WTC11 (cell line): ENCODE measurements at regions not wholly inside any gene's neighbourhood (a gene's known extent, or its start where the extent isn't known, plus 50 kb on each side); places are given as distances from the start of the nearest gene placed in this dataset.

Experiments
- ATF1 ChIP-seq: sonication (generic); formaldehyde crosslinking; IDR thresholded peaks from 2 replicates; pipeline ENCODE4 v1.8.1; 2023; ENCODE audit warnings: mild to moderate bottlenecking, moderate library complexity, missing genetic modification reagents
- ATF2 ChIP-seq: sonication (generic); formaldehyde crosslinking; IDR thresholded peaks from 2 replicates; pipeline ENCODE4 v1.8.1; 2022; ENCODE audit warnings: low read depth, missing genetic modification reagents, borderline replicate concordance
- ATF3 ChIP-seq: sonication (generic); formaldehyde crosslinking; conservative IDR thresholded peaks from 2 replicates; pipeline ENCODE4 v1.8.1; 2022; ENCODE audit warnings: mild to moderate bottlenecking, missing genetic modification reagents
- CREM ChIP-seq: sonication (generic); formaldehyde crosslinking; IDR thresholded peaks from 2 replicates; pipeline ENCODE4 v1.8.1; 2022; ENCODE audit warnings: mild to moderate bottlenecking, missing genetic modification reagents, moderate library complexity
- CTCF ChIP-seq: fragments of 200-600 bp; IDR thresholded peaks from 2 replicates; pipeline ENCODE4 v1.8.0; 2022; ENCODE audit warnings: antibody characterized with exemption
- IRF2 ChIP-seq: sonication (generic); formaldehyde crosslinking; IDR thresholded peaks from 2 replicates; pipeline ENCODE4 v1.8.0; 2022; ENCODE audit warnings: low read depth, missing genetic modification reagents, borderline replicate concordance
- JUN ChIP-seq: sonication (generic); formaldehyde crosslinking; IDR thresholded peaks from 2 replicates; pipeline ENCODE4 v1.8.0; 2023; ENCODE audit warnings: mild to moderate bottlenecking, missing genetic modification reagents
- MAX ChIP-seq: sonication (generic); formaldehyde crosslinking; IDR thresholded peaks from 2 replicates; pipeline ENCODE4 v1.8.0; 2022; ENCODE audit warnings: mild to moderate bottlenecking, missing genetic modification reagents
- NR3C1 ChIP-seq: sonication (generic); formaldehyde crosslinking; conservative IDR thresholded peaks from 2 replicates; pipeline ENCODE4 v1.8.1; 2023; ENCODE audit warnings: low read depth, mild to moderate bottlenecking, missing genetic modification reagents
- PRRX2 ChIP-seq: fragments of 250-450 bp; sonication (Bioruptor Pico); IDR thresholded peaks from 2 replicates; pipeline ENCODE4 v1.8.0; 2021; ENCODE audit warnings: mild to moderate bottlenecking
- TCF7 ChIP-seq: sonication (generic); formaldehyde crosslinking; IDR thresholded peaks from 2 replicates; pipeline ENCODE4 v1.8.0; 2022; ENCODE audit warnings: mild to moderate bottlenecking, low read depth, missing genetic modification reagents, moderate library complexity
- ZNF396 ChIP-seq: fragments of 250-450 bp; sonication (Bioruptor Pico); IDR thresholded peaks from 2 replicates; pipeline ENCODE4 v1.8.0; 2021; ENCODE audit warnings: mild to moderate bottlenecking, moderate library complexity, borderline replicate concordance
- ZSCAN18 ChIP-seq: fragments of 250-450 bp; sonication (Bioruptor Pico); IDR thresholded peaks from 2 replicates; pipeline ENCODE4 v2.1.2; 2022; ENCODE audit warnings: mild to moderate bottlenecking, moderate library complexity

- no peak for TF ChIP-seq IRF2
- TF ChIP-seq CTCF, result no peak
- no peak for TF ChIP-seq NR3C1 (CRISPR knock-in tag)
- no peak for TF ChIP-seq ATF1
- TF ChIP-seq MAX (CRISPR knock-in tag), result no peak
- TF ChIP-seq CREM (CRISPR knock-in tag), result no peak
- no peak for TF ChIP-seq ZSCAN18 (CRISPR knock-in tag)
- TF ChIP-seq ATF3 (CRISPR knock-in tag), result no peak
- TF ChIP-seq TCF7 (CRISPR knock-in tag), result no peak
- TF ChIP-seq ATF2 (CRISPR knock-in tag), result no peak
- TF ChIP-seq PRRX2 (CRISPR knock-in tag), result no peak
- TF ChIP-seq JUN (CRISPR knock-in tag), result no peak
- no peak for TF ChIP-seq ZNF396 (CRISPR knock-in tag)
These were observed 89.7 kb upstream of the EEF1E1 start for GRCh38 chr6:8192067-8192466.
